Stomach smooth muscle (tissue), 2 donors: ENCODE measurements at regions not wholly inside any gene's neighbourhood (a gene's known extent, or its start where the extent isn't known, plus 50 kb on each side); places are given as distances from the start of the nearest gene placed in this dataset.

Experiments used
- H3K27ac ChIP-seq: one replicate; pipeline ENCODE4 v1.7.0; 2013; ENCODE audit warnings: mild to moderate bottlenecking, low read length, inconsistent platforms
- H3K27me3 ChIP-seq, 2 donors: one replicate each; pipeline ENCODE4 v1.7.0; 2013; ENCODE audit warnings: low read length in 2 of 2; ENCODE audit not compliant: insufficient read depth in 2 of 2, control insufficient read depth in 1 of 2
- H3K36me3 ChIP-seq, 2 donors: one replicate each; pipeline ENCODE4 v1.7.0; 2013; ENCODE audit warnings: low read length in 2 of 2; ENCODE audit not compliant: control insufficient read depth in 2 of 2, insufficient read depth in 2 of 2
- H3K4me1 ChIP-seq: one replicate; pipeline ENCODE4 v1.7.0; 2013; ENCODE audit warnings: low read length; ENCODE audit not compliant: control insufficient read depth, insufficient read depth
- H3K4me3 ChIP-seq, 2 donors: one replicate each; pipeline ENCODE4 v1.7.0; 2013; ENCODE audit warnings: low read length in 2 of 2
- H3K9ac ChIP-seq, 2 donors: one replicate each; pipeline ENCODE4 v1.7.0; 2013; ENCODE audit warnings: low read length in 2 of 2, mild to moderate bottlenecking in 1 of 2
- H3K9me3 ChIP-seq, 2 donors: one replicate each; pipeline ENCODE4 v1.7.0; 2013; ENCODE audit warnings: low read length in 2 of 2; ENCODE audit not compliant: control insufficient read depth in 2 of 2
- donor health status: healthy.
- donor health status: Pancreatic carcinoma.

- H3K4me1 ChIP-seq = peaks cover 7% of the 10 kb centered on the region
- no peak overlapping the region for H3K9ac ChIP-seq
- no peak overlapping the region for H3K27ac ChIP-seq
- H3K27me3 ChIP-seq = peaks cover 0 to 3% of the 10 kb centered on the region in 2 donors
- H3K9me3 ChIP-seq = no peaks in the 10 kb centered on the region
- no peak overlapping the region for H3K4me3 ChIP-seq
- no peaks in the 10 kb centered on the region for H3K36me3 ChIP-seq
Observed at GRCh38 chrX:13428053-13428786, 108.4 kb upstream of the ATXN3L start.

- peaks cover 3% of the 10 kb centered on the region for H3K4me1 ChIP-seq
- H3K27ac ChIP-seq = no peak overlapping the region
- no peaks in the 10 kb centered on the region for H3K36me3 ChIP-seq
- H3K4me3 ChIP-seq = no peak overlapping the region
- no peak overlapping the region for H3K9ac ChIP-seq
- H3K27me3 ChIP-seq = peaks cover 0 to 3% of the 10 kb centered on the region in 2 donors
- H3K9me3 ChIP-seq = no peaks in the 10 kb centered on the region
Observed at GRCh38 chrX:13427441-13428052, 107.7 kb upstream of the ATXN3L start.

- Histone ChIP-seq H3K27ac (no peak overlapping the region), H3K4me3 (no peak overlapping the region), H3K9me3 (no peaks in the 10 kb centered on the region), H3K4me1 (no peaks in the 10 kb centered on the region), H3K9ac (no peak overlapping the region), H3K36me3 (no peaks in the 10 kb centered on the region), H3K27me3 (peaks cover 0 to 5% of the 10 kb centered on the region in 2 donors)
Observed at GRCh38 chrX:13420545-13421183, 100.8 kb upstream of the ATXN3L start.

- H3K27me3 ChIP-seq = peaks cover 0 to 5% of the 10 kb centered on the region in 2 donors
- H3K4me1 ChIP-seq = no peaks in the 10 kb centered on the region
- no peak overlapping the region for H3K27ac ChIP-seq
- no peaks in the 10 kb centered on the region for H3K9me3 ChIP-seq
- H3K36me3 ChIP-seq = no peaks in the 10 kb centered on the region
- no peak overlapping the region for H3K4me3 ChIP-seq
- no peak overlapping the region for H3K9ac ChIP-seq
Observed at GRCh38 chrX:13419918-13420317, 100.1 kb upstream of the ATXN3L start.

GRCh38 chrX:13419276-13419675 is 99.4 kb upstream of the ATXN3L start:
- Histone ChIP-seq H3K27ac (no peak overlapping the region), H3K4me1 (no peaks in the 10 kb centered on the region), H3K27me3 (peaks cover 0 to 5% of the 10 kb centered on the region in 2 donors), H3K4me3 (no peak overlapping the region), H3K9ac (no peak overlapping the region), H3K36me3 (no peaks in the 10 kb centered on the region), H3K9me3 (no peaks in the 10 kb centered on the region)

GRCh38 chrX:13418126-13419097 is 98.6 kb upstream of the ATXN3L start:
- H3K4me1 ChIP-seq = no peaks in the 10 kb centered on the region
- no peak overlapping the region for H3K4me3 ChIP-seq
- no peak overlapping the region for H3K27ac ChIP-seq
- no peak overlapping the region for H3K9ac ChIP-seq
- H3K27me3 ChIP-seq = peaks cover 0 to 5% of the 10 kb centered on the region in 2 donors
- no peaks in the 10 kb centered on the region for H3K36me3 ChIP-seq
- no peaks in the 10 kb centered on the region for H3K9me3 ChIP-seq

- Histone ChIP-seq H3K27me3 (peaks cover 0 to 1% of the 10 kb centered on the region in 2 donors), H3K36me3 (no peaks in the 10 kb centered on the region), H3K9me3 (no peaks in the 10 kb centered on the region), H3K9ac (no peak overlapping the region), H3K4me3 (no peak overlapping the region), H3K4me1 (no peaks in the 10 kb centered on the region), H3K27ac (no peak overlapping the region)
Observed at GRCh38 chrX:13415509-13415908, 95.7 kb upstream of the ATXN3L start.

- no peak overlapping the region for H3K9ac ChIP-seq
- no peaks in the 10 kb centered on the region for H3K36me3 ChIP-seq
- no peaks in the 10 kb centered on the region for H3K4me1 ChIP-seq
- H3K27ac ChIP-seq = no peak overlapping the region
- no peaks in the 10 kb centered on the region for H3K9me3 ChIP-seq
- H3K4me3 ChIP-seq = no peak overlapping the region
- H3K27me3 ChIP-seq = no peaks in the 10 kb centered on the region
Observed at GRCh38 chrX:13414006-13414647, 94.3 kb upstream of the ATXN3L start.

- no peaks in the 10 kb centered on the region for H3K36me3 ChIP-seq
- no peaks in the 10 kb centered on the region for H3K9me3 ChIP-seq
- no peak overlapping the region for H3K4me3 ChIP-seq
- H3K9ac ChIP-seq = no peak overlapping the region
- H3K27ac ChIP-seq = no peak overlapping the region
- no peaks in the 10 kb centered on the region for H3K27me3 ChIP-seq
- no peaks in the 10 kb centered on the region for H3K4me1 ChIP-seq
Observed at GRCh38 chrX:13412208-13412600, 92.4 kb upstream of the ATXN3L start.
